Renal cortical epithelial cell (primary cell): ENCODE measurements at regions not wholly inside any gene's neighbourhood (a gene's known extent, or its start where the extent isn't known, plus 50 kb on each side); places are given as distances from the start of the nearest gene placed in this dataset.

Experiments used
- DNase-seq: peaks from one replicate; pipeline ENCODE4 v3.0.0-alpha.2; 2011; ENCODE audit warnings: low read depth

DNA sequence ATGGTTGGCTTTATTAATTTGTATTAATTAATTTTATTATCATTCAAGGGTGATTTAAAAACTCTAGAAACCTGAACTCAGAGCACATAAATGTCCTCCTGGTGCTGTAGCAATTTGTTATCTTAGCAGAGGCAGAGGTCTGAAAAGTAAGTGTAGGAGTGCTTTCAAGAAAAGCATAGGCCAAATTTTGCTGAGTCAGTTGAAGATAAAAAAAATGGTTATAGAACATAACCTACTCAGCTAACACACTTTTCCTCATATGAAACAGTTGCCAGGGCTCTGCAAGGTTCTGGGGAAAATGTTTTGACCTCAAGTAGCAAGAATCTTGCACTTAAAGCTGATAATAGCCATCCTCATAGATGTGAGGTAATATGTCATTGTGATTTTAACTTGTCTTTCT lies 53.5 kb upstream of the CHODL start:
- DNase-seq, result no peak

DNA sequence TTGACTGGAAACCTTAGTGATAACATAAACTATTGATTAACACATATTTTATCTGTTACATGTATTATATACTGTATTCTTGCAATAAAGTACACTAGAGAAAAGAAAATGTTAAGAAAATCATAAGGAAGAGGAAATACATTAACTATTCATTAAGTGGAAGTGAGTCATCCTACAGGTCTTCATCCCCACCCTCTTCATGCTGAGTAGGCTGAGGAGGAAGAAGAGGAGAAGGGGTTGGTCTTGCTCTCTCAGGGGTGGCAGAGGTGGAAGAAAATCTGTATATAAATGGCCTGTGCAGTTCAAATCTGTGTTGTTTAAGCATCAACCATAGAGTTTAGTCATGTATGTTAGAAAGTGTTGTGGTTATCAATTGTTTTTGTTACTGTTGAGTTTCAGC lies 66.1 kb upstream of the CHODL start:
- no peak for DNase-seq

DNA sequence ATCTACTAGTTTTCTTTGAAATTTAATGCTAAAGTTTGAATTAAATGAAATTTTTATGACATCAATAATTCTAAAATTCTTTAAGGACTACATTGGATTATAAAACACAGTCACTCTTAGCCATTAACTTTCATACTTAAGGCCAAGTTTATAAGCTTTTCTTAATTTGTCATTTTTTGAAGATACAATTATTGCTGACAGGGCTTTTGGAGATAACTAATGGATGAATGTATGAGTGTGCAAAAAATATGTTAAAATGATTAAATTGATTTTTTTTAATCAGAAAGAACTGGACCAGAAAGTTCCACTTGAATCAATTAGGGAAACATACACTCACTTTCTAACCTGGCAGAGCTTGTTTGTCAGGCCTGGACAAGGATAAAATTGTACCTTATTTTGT lies 70.3 kb upstream of the CHODL start:
- DNase-seq, result no peak

DNA sequence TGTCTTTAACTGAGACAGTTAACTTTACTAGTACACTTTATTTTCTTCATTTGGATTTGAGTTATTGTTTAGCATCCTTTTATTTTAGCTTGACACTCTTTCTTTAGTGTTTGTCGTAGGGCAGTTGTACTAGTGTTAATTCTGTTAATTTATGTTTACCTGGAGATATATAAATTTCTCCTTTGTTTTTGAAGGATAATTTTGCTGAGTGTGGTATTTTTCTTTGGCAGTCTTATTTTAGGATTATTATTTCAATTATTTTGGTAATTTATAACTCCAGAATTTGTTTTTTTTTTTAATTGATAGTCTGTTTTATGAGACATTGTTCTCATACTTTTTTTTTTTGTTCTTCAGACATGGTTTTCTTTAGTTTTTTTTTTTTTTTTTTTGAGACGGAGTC lies 73.8 kb upstream of the CHODL start:
- no peak for DNase-seq

DNA sequence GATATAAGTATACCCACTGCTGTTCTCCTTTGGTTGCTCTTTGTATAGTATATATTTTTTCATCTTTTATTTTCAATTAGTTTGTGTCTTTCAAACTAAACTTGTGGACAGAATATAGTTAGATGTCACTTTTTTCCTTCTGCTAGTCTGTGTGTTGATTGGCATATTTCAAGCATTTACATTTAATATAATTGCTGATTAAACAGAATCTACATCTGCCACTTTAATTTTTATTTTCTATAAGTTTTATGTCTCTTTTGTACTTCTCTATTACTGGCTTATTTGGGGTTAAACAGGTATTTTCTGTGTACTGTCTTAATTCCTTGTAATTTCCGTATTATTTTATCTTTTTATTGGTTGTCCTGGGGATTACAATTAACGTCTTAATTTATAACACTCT lies 74.4 kb upstream of the CHODL start:
- no peak for DNase-seq

DNA sequence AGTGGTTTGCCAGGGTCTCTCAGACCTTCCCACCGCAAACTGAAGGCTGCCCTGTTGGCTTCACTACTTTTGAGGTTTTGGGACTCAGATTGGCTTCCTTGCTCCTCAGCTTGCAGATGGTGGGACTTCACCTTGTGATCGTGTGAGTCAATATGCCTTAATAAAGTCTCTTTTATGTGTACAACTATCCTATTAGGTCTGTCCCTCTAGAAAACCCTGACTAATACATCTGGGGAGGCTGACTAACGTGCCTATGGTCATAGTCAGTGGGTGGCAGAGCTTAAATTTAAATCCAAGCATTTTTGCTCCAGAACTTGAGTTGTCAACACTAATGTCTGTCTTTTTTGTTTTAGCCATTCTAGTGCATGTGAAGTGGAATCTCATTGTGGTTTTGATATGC lies 76.5 kb upstream of the CHODL start:
- DNase-seq, result no peak

DNA sequence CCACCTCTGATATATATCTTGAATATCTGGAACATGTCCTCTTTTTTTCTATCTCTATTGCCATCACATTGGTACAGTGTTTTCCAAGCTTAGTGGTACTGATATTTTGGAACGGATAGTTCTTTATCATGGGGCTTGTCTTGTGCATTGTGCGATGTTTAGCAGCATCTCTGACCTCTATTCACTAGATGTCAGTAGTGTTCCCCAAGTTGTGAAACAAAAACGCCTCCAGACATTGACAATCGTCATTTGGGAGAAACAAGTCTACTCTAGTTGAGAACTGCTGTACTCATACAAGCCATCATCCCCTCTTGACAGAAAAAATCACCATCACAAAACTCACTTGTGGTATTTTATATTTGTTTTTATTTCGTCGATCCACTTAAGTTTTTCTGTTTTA lies 79.7 kb upstream of the CHODL start:
- DNase-seq, result no peak

DNA sequence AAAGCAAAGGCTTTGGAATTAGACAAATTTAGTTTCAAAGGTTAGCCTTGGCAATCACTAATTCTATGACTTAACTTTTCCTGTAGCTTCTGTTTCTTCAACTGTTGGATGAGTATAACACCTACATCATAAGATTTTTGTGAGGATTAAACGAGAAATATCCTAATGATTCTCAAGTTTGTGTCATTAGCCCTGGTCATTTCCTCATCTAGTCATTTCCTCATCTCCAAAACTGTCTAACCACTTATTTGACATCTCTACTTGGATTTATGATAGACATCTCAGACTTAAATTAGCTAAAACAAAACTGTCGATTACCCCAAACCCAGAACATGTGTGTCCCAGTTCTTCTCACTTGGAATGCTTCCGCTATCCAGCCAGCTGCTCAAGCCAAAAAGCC lies 80.2 kb upstream of the CHODL start:
- no peak for DNase-seq

DNA sequence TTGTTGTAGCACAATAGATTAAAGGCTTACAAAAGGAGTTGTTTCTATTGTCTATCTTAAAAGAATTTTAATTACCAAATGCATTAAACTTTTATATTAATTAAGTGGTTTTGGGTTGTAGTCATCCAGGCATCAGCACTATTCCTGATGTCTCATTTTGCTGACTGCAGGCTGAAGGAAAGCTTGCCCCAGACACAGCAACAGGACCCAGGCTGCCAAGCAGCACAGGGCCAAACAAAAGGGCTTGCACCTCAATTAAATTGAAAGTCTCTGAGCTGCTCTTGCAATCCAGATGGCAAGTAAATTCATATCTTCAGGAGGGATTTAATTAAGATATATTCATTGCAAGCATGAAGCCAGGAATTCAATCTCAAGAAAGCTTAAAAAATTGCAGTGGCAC lies 80.7 kb upstream of the CHODL start:
- no peak for DNase-seq

DNA sequence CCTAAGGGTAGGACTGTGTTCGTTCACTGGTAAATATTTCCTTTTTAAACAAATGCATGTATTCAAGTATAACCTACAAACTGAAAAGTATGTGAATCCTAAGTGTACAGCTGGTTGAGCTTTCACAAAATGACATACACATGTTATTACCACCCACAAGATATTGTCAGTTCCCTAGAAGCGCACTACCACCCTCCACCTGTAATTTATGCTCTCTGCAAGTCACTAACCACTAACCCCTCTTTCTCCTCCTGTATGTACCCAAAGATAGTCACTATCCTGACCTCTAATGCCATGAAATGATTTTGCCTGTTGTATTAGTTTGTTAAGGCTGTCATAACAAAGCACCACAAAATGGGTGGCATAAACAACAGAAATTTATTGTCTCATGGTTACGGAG lies 82.8 kb upstream of the CHODL start:
- DNase-seq, result no peak

DNA sequence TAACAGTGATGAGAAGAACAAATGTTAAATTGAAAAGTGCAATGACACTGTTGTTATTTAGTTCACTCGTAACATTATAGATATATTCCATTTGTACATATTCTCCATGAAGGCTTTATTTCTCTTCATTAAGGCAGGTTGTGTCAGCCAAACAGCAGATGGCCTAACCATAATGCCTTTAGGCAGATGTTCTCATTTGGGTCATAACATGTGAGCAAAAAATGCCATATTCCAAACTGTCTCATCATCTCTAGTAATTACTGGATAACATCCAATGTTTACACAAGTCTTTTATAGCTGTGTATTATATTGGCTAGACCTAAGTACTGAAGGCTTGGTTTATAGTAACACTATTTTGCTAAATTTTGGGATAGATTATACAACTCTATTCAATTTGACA lies 87.2 kb upstream of the CHODL start:
- DNase-seq, result no peak

DNA sequence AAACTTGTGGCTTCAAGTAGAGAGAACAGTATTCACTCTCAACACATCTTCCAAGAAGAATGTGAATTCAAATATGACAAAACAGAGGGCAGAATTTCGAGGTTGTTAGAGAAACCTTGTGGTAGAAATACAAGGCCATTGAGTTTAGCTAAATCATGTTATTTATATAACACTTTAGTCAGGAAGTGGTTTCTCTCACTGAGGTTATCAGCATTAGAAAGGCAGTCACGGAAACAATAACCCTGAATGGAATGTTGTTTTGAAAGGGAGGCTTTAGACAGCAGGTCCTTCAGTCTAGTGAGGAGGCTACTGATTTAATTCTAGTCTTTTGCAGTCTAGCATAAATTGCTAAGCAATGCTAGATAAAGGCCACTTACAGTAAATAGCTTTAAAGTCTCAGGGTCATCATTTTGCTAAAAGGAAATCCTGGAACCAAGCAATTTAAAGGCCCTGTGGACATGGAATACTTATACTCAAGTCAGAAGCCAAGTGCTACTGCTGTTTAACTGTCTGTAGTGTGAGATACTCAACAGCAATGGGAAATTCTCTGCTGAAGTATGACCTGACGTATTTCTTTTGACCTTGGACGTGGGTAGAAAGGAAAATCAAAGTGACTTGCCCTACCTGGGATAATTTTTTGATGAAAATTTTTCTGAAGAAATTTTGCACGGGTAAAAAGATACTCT lies 89.0 kb upstream of the CHODL start:
- DNase-seq, result peak; percentile 2

DNA sequence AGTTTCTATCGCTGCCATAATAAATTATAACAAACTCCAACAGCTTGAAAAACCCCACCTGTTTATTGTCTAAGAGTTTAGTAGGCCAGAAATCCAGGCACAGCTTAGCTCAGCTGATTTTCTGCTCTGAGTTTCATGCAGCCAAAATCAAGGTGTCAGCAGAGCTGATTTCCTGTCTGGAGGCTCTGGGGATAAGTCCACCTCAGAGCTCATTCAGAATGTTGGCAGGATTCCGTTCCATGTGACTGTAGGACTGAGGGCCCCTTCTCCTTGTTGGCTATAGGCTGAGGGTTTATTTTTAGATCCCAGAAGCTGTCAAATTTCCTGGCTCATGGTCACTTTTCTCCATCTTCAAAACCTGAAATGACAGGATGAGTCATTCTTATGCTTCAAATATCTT lies 91.6 kb upstream of the CHODL start:
- no peak for DNase-seq

DNA sequence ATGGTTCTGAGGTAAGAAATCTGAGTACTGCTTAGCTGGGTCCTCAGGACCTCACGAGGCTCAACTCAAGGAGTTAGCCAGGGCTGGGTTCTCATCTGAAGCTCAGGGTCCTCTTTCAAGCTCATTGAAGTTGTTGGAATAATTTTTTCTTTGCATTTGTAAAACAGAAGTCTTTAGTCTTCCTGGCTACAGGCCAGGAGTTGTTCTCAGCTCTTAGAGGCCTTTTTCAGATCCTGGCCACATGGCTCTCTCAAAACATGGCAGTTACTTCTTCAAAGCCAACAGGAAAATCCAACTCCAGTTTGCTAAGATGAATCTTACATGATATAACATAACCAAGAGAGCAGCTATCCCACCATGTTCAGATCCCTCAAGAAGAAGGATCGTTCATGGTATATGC lies 92.3 kb upstream of the CHODL start:
- DNase-seq, result no peak

DNA sequence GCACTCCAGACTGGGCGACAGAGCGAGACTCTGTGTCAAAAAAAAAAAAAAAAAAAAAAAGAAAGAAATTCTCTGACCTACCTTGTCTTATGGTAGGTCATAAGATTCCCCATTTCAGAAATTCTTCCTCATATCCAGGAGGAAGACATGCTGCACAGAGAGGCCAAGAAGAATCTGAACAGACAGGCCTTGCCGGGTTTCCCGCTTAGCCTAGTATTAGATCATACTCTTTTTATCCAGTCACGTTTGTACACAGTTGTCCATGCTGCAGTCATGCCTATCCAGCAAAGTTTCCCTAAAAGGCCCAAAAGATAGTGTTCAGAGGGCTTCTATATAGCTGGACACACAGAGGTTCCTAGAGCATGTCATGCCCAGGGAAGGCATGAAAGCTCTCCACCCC lies 93.6 kb upstream of the CHODL start:
- no peak for DNase-seq

DNA sequence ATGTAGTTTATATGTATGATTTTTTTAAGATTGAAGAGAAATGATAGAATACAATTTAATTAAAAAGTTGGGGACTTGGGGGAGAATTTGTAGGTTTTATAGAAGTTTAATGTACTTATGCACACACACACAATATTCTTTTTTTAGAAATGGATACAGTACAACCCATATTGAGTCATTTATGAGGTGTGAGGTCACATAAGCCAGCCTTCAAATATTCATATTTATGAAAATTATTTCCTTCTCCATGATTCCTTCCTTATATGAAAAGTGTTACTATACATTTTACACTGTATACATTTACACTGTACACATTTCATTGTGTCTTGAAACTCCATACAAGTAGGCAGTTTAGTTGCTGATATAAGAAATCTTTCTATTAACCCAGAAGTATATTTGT lies 96.2 kb upstream of the CHODL start:
- DNase-seq, result no peak

DNA sequence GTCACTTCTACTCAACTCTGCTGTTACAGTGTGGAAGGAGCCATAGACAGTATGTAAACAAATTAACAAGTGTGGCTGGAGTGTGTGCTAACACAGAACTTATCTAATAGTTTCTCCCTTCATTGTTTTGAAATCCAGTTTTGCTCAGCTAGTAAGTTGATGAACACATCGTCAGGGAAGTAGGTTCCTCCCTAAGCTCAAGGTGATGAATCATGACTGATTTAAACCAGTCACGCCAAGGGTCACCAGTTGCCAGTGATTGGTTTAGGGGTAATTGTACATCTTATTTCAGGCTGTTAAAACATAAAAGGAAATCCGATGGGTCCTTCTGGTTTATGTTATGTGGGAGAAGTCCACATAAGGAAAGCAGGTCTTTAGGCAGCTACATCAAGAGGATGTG lies 97.0 kb upstream of the CHODL start:
- DNase-seq, result peak; percentile 7

DNA sequence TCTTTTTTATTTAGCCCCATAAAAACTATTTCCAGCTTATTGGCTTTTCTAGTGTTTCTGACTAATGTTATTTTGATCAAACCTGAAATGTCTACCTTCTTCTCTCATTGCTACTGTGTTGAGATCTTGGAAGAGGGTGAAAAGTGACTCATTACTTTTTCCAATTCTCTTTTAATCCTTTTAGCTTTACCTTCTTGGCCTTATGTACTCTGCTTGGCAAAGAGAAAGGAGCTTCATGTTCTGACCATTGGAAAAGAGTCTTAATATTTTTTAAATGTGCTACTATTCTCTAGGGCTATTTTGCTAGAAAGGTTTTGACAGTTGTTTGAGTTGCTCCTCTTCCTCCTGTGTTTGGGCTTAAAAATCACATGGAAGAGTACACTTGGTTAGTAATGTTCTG lies 97.8 kb upstream of the CHODL start:
- no peak for DNase-seq

DNA sequence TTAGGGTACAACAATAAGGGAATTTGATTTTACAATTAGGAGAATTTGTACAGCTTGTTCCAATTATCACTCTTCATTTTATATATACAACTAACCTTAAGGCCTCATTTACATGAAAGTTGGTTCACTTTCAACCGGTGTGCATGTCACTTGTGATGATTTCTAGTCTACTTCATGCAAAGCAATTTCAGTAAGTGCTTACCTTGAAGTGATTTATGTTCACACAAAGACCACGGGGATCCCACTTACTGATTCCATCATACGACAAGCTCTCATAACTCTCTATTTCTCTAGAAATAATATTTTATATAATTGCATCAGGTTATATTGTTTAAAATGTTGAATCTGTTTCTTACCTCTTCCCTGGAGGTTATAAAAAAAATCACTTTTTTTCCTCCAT lies 100.3 kb upstream of the CHODL start:
- DNase-seq, result no peak

DNA sequence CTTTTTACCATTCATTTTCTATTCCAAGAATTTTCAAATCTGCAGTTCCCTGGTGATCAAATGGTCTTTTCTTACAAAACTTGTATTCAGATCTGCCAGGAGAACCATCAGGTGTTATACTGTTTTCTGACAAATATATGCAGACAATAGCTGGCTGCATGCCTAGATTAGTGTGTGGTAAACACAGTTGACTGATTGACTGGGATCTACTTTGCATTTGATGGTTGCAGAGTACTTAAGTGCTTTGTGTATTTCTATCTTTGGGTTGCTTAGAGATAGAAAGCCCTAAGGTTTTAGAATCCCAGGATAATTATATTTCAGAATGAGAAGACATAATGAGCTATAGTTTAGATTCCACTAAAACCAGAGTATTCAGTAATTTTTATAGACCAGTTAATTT lies 102.0 kb upstream of the CHODL start:
- DNase-seq, result no peak

DNA sequence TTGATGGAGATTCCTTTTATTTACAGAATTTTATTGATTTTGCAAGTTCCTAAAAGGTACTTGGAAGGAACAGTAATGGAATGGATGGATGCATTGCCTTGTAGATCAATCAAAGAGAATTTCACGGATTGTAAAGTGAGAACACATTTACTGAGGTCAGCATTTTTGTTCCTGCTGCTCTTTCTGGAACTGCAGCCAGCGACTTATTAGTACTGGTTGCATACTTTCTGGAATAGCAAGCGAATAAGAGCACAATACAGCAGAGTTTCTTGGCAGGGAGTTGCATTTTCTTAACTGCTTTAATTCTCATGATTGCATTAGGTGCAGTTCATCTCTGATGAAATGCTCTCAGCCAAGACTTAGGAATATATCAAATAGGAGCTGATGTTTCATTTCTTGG lies 106.1 kb upstream of the CHODL start:
- DNase-seq, result no peak

DNA sequence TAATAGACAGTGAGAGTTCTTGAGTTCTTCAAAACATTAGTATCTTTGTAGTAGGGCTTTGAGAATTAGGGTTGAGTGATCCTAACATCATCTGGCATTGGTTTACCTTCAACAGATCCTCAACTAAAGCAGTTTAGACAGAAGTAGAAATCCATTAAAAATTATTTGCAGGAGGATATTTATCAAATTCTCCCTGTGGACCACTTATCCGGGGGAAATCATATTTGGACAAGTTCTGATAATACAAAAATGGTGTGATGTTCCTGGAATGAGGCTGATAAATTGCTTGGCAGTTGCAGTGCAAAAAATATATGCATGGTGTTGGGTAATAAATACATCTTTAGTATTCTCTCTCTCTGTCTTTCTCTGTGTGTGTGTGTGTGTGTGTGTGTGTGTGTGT lies 115.1 kb upstream of the CHODL start:
- no peak for DNase-seq

DNA sequence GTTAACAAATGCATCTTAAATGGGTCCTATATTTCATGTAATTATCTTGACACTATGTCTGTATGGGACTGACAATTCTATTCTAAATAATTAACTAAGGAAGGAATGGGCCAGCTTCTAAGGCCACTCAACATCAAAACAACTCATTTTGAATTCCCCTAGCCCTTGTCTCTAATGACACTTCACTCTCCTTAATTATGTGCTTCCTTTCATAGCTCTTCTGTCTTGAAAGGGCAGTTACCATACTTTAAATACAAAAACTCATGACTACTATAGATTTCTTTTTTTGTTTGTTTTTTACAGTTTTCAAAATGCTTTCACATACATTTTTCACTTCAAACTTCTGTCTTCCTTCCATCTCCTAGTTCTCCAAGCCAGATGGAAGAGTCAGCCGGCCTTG lies 126.1 kb upstream of the CHODL start:
- no peak for DNase-seq

DNA sequence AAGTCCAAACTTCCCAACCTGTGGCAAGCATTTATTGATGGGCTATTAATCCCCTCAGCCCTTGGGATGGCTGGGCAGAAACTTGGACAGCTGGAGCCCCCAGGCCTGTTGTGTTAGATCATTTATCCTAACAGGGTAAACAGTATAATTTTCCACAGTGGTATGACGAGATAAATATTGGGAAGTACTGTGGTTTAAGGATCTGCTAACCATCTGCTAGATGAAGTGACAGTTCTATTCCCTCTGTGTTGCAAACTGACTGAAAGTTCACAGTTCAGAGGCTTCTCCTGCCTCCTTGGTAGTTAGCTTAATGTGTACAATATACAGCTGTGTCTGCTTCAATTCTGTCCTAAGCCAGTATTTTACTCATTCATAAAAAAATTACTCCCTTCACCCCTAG lies 127.5 kb upstream of the CHODL start:
- DNase-seq, result no peak

DNA sequence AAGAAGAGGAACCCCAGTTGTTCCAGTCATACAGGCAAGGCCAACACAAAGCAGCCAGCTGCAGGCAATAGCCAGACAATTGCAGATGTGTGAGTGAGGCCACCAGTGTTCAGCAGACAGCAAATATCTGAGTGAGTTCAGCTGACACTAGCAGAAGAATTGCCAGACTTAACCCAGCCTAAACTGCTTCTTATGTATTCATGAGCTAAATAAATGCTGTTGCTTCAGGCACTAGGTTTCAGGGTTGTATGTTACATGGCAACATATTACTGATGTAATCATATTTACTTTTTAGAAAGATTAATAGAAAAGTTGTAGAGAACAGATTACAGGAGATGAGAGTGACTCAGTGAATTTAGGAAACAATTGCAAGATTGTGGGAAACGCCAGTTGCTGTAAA lies 129.8 kb upstream of the CHODL start:
- DNase-seq, result no peak
